MM.1S (cell line): ENCODE measurements at regions not wholly inside any gene's neighbourhood (a gene's known extent, or its start where the extent isn't known, plus 50 kb on each side); places are given as distances from the start of the nearest gene placed in this dataset.
A peak's percentile ranks its signal among the peaks of the same experiment; 100 is the strongest.
"Not testable (repeated sequence)": the region's sequence is repeated elsewhere in the genome, so short reads cannot be mapped to it uniquely, and the experiment has no call there.

ENCODE experiments used
- DNase-seq: peaks from one replicate; pipeline ENCODE4 v3.0.0-alpha.2; 2015
- H2AFZ ChIP-seq: fragments of 300-600 bp; sonication (generic); 2 replicates; pipeline ENCODE4 v1.6.0; 2016; ENCODE audit warnings: antibody characterized with exemption, low read length
- H3F3A ChIP-seq: fragments of 300-600 bp; sonication (generic); 2 replicates; pipeline ENCODE4 v1.6.1; 2016; ENCODE audit warnings: mild to moderate bottlenecking, antibody characterized with exemption, low read length, moderate library complexity, mixed read lengths; ENCODE audit not compliant: insufficient read depth
- H3K27ac ChIP-seq: fragments of 300-600 bp; sonication (generic); 2 replicates; pipeline ENCODE4 v1.5.1; 2016; ENCODE audit warnings: mild to moderate bottlenecking, low read length
- H3K27me3 ChIP-seq: fragments of 300-600 bp; sonication (generic); replicated peaks from 2 replicates; pipeline ENCODE4 v1.6.0; 2016; ENCODE audit warnings: low read length; ENCODE audit not compliant: insufficient read depth
- H3K36me3 ChIP-seq: fragments of 300-600 bp; sonication (generic); replicated peaks from 2 replicates; pipeline ENCODE4 v1.6.1; 2016; ENCODE audit warnings: mild to moderate bottlenecking, low read length, mixed read lengths; ENCODE audit not compliant: insufficient read depth
- H3K4me1 ChIP-seq: fragments of 300-600 bp; sonication (generic); 2 replicates; pipeline ENCODE4 v1.6.1; 2016; ENCODE audit warnings: low read length, mixed read lengths
- H3K4me2 ChIP-seq: fragments of 300-600 bp; sonication (generic); 2 replicates; pipeline ENCODE4 v1.6.0; 2016; ENCODE audit warnings: low read depth, low read length
- H3K4me3 ChIP-seq: fragments of 300-600 bp; sonication (generic); 2 replicates; pipeline ENCODE4 v1.5.1; 2016; ENCODE audit warnings: low read length, mixed read lengths
- H3K79me2 ChIP-seq: fragments of 300-600 bp; sonication (generic); 2 replicates; pipeline ENCODE4 v1.6.1; 2016; ENCODE audit warnings: mixed run types, low read length, mixed read lengths
- H3K9ac ChIP-seq: fragments of 300-600 bp; sonication (generic); 2 replicates; pipeline ENCODE4 v1.6.1; 2016; ENCODE audit warnings: low read length, mixed read lengths
- H3K9me2 ChIP-seq: fragments of 300-600 bp; sonication (generic); replicated peaks from 2 replicates; pipeline ENCODE4 v1.6.1; 2016; ENCODE audit warnings: mild to moderate bottlenecking, low read length, mixed read lengths; ENCODE audit not compliant: insufficient read depth
- H3K9me3 ChIP-seq: fragments of 300-600 bp; sonication (generic); replicated peaks from 2 replicates; pipeline ENCODE4 v1.6.1; 2016; ENCODE audit warnings: mild to moderate bottlenecking, low read length, mixed read lengths; ENCODE audit not compliant: insufficient read depth
- H4K20me1 ChIP-seq: fragments of 300-600 bp; sonication (generic); 2 replicates; pipeline ENCODE4 v1.6.1; 2016; ENCODE audit warnings: mild to moderate bottlenecking, low read length, moderate library complexity, mixed read lengths; ENCODE audit not compliant: insufficient read depth
- CTCF ChIP-seq: fragments of 300-600 bp; sonication (generic); IDR thresholded peaks from 2 replicates; pipeline ENCODE4 v1.5.1; 2016; ENCODE audit warnings: antibody characterized with exemption, low read length, mixed read lengths
- EZH2 ChIP-seq: fragments of 300-600 bp; sonication (generic); optimal IDR thresholded peaks from 2 replicates; pipeline ENCODE3; 2017; ENCODE audit warnings: low read depth, mild to moderate bottlenecking, antibody characterized with exemption, low read length, mixed read lengths
- EZH2phosphoT487 ChIP-seq: fragments of 300-600 bp; sonication (generic); IDR thresholded peaks from 2 replicates; pipeline ENCODE4 v1.6.1; 2018; ENCODE audit warnings: antibody characterized with exemption, low read length

DNA sequence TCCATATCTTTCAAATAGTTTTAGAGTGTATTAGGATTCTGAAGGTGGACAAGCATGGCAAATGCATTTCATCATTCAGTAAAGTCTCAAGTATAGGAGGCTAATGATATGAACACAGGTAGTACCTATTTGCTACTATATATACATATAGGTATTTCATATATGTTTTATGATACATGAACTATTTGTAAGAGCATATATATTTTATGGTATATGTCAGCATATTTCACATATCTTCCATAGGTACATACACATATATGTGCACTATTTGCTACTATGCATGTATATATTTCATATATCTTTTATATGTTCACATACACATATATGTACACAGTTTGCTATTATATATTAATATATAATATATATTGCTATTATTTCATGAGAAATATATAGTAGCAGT is 1291.7 kb upstream of the MIR17HG start:
- no peaks in the 10 kb centered on the region for H3K9me3 ChIP-seq
- H3K9me2 ChIP-seq: no peaks in the 10 kb centered on the region
- no peaks in the 10 kb centered on the region for H3K27me3 ChIP-seq
- H3K9ac ChIP-seq: no peak overlapping the region
- H3K79me2 ChIP-seq: no peaks in the 10 kb centered on the region
- no peaks in the 10 kb centered on the region for H3K36me3 ChIP-seq
- H3K4me3 ChIP-seq: no peak overlapping the region
- H3K4me2 ChIP-seq: no peak overlapping the region
- H3K4me1 ChIP-seq: no peaks in the 10 kb centered on the region
- no peaks in the 10 kb centered on the region for H4K20me1 ChIP-seq
- TF ChIP-seq EZH2phosphoT487: no peak
- no peak for TF ChIP-seq EZH2
- TF ChIP-seq CTCF: no peak
- no peak overlapping the region for H3K27ac ChIP-seq
- no peak for DNase-seq
- H3F3A ChIP-seq: no peaks in the 10 kb centered on the region
- H2AFZ ChIP-seq: no peak overlapping the region

GRCh38 chr13:90064226-90064625 is 1283.3 kb upstream of the MIR17HG start:
- not testable (repeated sequence) for H3K9me2 ChIP-seq, H3K36me3 ChIP-seq, H3F3A ChIP-seq, H3K27ac ChIP-seq, H3K4me3 ChIP-seq, DNase-seq, H3K79me2 ChIP-seq, H3K27me3 ChIP-seq, H4K20me1 ChIP-seq, H3K9me3 ChIP-seq, H3K9ac ChIP-seq, H2AFZ ChIP-seq, H3K4me1 ChIP-seq, H3K4me2 ChIP-seq

DNA sequence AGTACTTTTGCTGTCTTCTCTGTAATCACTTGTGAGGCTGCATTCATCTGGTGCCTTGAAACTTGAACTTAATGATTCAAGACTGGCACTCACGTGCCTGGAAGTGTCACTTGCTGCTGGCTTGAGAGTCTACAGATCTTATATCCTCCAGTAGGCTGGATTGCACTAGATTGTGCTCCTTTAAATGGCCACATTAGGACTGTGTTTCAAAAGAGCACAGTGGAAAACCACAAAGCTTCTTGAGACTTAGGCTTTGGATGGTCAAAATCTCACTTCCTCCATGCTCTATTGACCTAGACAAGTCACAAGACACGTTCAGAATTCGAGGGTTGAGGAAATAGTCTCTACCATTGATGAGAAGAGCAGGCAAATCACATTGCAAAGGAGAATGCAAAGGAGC is 1278.8 kb upstream of the MIR17HG start:
- H3K27ac ChIP-seq: peak overlapping the region; percentile 34; the same call in 1 of the 2 replicates
- no peaks in the 10 kb centered on the region for H3K27me3 ChIP-seq
- no peak overlapping the region for H2AFZ ChIP-seq
- DNase-seq: peak; percentile 47
- no peaks in the 10 kb centered on the region for H3K9me2 ChIP-seq
- H3K4me1 ChIP-seq: peaks cover 5% of the 10 kb centered on the region; the same call in 1 of the 2 replicates
- TF ChIP-seq CTCF (no peak), EZH2phosphoT487 (no peak), EZH2 (no peak)
- H3F3A ChIP-seq: no peaks in the 10 kb centered on the region
- no peak overlapping the region for H3K4me3 ChIP-seq
- no peak overlapping the region for H3K9ac ChIP-seq
- no peak overlapping the region for H3K4me2 ChIP-seq
- H3K79me2 ChIP-seq: no peaks in the 10 kb centered on the region
- no peaks in the 10 kb centered on the region for H3K9me3 ChIP-seq
- H3K36me3 ChIP-seq: no peaks in the 10 kb centered on the region
- H4K20me1 ChIP-seq: no peaks in the 10 kb centered on the region

- no peak for DNase-seq
- H3K27ac ChIP-seq: no peak overlapping the region
These were observed 1277.1 kb upstream of the MIR17HG start for GRCh38 chr13:90070362-90070761.

More at GRCh38 chr13:90070362-90070761, 1277.1 kb upstream of the MIR17HG start:
- TF ChIP-seq EZH2: no peak
- no peak for TF ChIP-seq CTCF
- no peak for TF ChIP-seq EZH2phosphoT487
- H2AFZ ChIP-seq: no peak overlapping the region
- no peaks in the 10 kb centered on the region for H3K36me3 ChIP-seq
- no peaks in the 10 kb centered on the region for H3K9me3 ChIP-seq
- no peak overlapping the region for H3K4me2 ChIP-seq
- peaks cover 5% of the 10 kb centered on the region; the same call in 1 of the 2 replicates for H3K4me1 ChIP-seq
- no peaks in the 10 kb centered on the region for H3F3A ChIP-seq
- no peak overlapping the region for H3K4me3 ChIP-seq
- no peaks in the 10 kb centered on the region for H3K27me3 ChIP-seq
- no peaks in the 10 kb centered on the region for H3K79me2 ChIP-seq
- H4K20me1 ChIP-seq: no peaks in the 10 kb centered on the region
- no peaks in the 10 kb centered on the region for H3K9me2 ChIP-seq
- H3K9ac ChIP-seq: no peak overlapping the region
